DMS53 (cell line): ENCODE measurements at regions not wholly inside any gene's neighbourhood (a gene's known extent, or its start where the extent isn't known, plus 50 kb on each side); places are given as distances from the start of the nearest gene placed in this dataset.
A peak's percentile ranks its signal among the peaks of the same experiment; 100 is the strongest.

Source experiments
- DNase-seq: peaks from one replicate; lab custom pipeline; 2025; lab: John Stamatoyannopoulos, UW

DNA sequence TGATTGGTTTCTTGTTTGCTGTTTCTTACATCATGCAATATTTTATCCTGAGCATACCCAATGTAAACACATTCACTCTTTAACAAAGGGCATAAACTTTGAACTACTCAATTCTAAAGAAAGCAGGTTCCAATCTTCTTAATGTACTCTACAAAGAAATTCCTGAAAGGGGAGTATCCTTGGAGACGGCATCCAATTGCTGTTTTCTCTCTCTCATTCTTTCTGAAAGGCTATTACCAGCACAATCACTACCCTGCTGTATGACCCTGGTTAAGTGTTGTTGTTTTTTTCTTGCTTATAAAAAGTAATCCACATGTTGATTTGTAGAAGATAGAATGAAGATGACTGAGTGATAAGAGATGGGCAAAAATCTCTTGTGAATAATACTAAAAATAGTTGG is 176.0 kb downstream of the ZNF365 start:
- DNase-seq = no peak

GRCh38 chr10:62554632-62555199 is 180.5 kb downstream of the ZNF365 start:
- DNase-seq = peak; percentile 82

GRCh38 chr10:62559481-62560200 is 185.5 kb downstream of the ZNF365 start:
- DNase-seq = no peak

GRCh38 chr10:62560201-62560819 is 186.1 kb downstream of the ZNF365 start:
- DNase-seq = no peak

DNA sequence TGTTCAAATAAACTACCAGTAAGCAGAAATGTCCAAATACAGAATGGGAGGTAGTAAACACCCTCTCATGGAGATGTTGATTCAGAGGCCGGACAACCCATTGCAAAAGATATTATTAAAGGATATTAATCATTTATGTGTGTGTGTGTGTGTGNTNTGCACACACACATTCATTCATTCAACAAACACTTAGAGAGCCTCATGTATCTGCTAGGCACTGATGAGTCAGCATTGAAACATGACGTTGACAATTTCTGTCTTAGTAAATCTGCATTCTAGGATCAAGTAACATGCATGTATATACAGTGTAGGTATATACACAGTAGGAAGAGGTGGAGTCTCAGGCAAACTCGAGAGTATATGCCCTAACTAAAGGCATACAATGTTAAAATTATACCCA is 187.0 kb downstream of the ZNF365 start:
- DNase-seq = peak; percentile 31

- no peak for DNase-seq
Observed at GRCh38 chr10:62562101-62562500, 187.9 kb downstream of the ZNF365 start.

DNA sequence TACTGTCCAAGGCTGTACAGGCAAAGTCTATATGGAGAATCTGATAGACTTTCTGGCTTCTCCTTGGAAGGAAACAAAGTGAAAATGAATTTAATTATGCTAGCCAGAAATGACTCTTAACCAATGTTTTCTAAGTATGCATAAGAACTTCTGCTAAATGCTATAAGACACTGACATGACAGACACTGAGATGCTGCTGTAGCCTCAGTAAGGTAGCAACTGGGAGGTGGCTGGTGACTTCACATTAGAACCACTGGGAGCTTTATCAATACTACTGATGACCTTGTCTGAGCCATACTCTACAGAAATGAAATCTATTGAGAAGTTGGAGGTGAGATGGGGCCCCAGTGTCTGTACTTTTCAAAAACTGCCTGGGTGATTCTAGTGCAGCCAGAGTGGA is 188.6 kb downstream of the ZNF365 start:
- DNase-seq = no peak

DNA sequence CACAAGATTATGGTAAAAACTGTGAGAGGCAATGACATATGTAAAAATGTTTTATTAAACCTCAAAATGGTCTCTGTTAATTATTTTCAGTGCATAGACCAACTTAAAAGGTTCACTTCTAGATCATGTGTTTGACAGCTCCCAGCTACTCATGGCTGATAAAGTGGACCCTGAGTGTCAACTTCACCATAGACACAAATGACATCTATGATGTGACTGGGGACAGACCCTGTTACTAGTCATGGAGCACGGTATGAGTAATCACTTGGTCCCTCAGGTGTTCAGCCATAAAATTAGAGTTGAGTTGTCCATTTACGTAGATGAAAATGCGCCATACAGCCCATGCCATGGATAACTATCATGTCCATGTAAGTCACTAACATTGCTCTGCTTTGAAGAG is 199.8 kb downstream of the ZNF365 start:
- no peak for DNase-seq

- DNase-seq = no peak
Observed at GRCh38 chr10:62577076-62577475, 202.9 kb downstream of the ZNF365 start.

DNA sequence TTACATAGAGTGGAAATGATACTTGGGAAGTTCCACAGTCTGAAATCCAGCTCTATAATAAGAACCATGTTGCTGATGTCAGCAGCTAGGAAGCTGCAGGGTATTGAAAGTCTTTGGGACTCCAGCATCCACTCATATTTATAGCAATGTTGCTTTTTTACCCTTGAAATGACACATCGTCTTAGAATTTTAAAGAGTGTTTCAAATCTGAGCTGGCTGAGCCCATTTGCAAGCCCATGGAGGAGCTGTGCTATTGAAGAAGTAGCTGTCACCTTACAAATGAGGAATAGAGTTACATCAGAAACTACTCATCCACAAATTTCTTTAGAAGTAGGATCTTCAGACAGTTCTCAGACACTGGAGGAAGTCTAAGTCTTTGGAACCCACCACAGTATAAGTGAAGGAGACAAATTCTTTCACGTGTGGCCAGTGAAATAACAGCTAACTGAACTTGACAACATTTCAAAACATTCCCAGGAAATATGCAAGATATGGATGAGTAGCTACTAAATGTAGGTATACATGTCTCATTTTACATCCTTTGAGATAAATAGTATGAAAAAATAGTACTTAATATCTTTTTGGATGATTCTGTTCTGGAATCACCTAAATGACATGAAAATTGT is 203.6 kb downstream of the ZNF365 start:
- DNase-seq = no peak

DNA sequence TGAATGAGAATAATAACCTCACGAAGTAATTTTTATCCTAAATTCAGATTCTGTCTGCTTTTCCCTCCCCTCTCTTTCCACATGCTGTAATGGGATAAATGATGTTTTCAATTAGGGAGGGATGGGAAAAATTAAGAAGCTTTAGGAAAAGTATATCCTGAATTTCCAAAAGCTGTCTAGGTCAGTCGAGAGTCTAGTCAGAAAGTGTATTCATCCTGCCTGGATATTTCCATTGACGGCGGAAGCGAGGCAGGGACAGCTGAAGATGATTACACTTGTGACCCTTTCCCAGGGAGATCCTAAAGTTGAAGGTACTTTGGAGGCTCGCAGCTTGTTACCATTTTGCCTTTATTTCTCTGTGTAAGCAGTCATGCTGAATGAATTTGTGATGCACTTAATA is 204.1 kb downstream of the ZNF365 start:
- no peak for DNase-seq

GRCh38 chr10:62578916-62579315 is 204.7 kb downstream of the ZNF365 start:
- no peak for DNase-seq

GRCh38 chr10:62580396-62580795 is 206.2 kb downstream of the ZNF365 start:
- no peak for DNase-seq

GRCh38 chr10:62581351-62581750 is 207.2 kb downstream of the ZNF365 start:
- no peak for DNase-seq

DNA sequence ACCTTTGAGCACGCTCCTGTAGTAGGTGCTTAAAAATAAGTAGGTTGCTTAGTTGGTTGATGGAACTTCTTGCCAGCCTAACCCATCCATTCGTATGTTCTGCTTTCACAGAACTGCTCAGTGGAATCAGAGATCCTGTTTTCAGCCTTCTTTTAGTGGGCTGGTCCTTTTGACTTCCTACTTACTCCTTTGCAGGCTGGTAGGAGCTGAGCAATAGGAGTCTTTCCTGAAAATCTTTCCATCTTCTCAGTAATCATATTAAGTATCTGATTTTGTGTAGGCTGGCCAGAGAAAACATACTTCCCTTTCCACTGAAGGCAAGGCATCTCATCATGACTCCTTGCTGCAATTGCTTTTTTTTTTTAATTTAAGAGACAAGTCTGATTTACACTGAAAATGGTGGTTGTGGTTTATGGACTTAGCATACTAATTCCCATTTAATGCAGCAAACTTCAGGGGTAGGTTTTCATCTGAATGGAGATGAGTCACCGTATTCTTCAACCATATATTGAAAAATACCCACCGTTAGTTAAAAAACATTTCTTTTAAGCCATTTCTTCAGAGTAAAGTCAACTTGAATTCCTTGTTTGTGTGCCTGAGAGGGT is 208.0 kb downstream of the ZNF365 start:
- no peak for DNase-seq

GRCh38 chr10:62582804-62583208 is 208.6 kb downstream of the ZNF365 start:
- no peak for DNase-seq

DNA sequence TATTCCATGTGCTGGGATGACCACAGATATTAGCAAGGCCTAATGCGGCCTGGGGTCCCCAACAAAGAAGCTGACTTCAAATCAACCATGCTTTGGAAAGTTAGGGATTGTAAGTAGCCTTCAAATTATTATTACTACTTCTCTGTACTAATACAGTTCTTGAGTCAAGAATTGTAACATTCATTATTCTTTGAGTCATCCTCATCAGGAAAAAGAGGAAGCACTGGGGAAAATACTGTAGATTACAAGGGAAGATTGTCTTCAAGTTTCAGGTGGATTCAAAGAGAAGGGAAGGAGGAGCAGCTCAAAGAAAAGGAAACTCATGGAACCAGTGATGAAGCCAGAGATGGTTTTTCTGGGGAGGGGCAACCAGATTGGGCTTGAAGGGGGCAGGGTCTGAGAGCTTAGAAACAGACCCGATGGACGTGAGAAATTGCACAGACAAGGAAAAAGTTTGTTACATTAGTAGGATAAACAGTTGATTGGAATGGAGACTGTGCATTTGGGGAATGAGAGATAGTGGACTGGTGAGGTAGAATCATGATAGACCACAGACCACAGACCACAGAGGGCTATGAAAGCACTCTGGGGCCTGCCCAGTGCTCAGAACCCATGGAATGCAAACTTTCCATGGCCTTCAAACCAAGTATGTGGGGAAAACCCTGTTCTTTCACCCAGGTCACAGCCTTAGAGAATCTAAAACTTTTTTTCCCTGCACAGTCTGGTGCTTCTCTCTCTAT is 209.9 kb downstream of the ZNF365 start:
- no peak for DNase-seq

DNA sequence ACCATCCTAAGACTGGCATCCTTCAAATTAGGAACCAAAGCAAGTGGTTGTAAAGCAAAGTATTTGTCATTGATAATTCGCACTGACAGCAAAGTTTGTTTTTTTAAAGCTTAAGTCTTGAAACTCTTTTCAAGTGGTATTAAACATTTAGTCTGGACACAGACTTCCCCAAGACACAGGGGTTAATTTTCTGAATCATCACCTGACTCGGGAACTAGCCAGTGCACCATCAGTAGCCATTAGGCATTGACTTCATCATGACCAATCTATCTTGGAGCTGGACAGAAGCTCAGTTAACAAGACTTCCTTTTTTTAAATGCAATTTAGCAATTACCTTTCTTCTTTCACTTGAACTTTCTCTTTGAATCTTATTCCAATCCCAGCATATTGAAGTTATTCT is 210.6 kb downstream of the ZNF365 start:
- no peak for DNase-seq

GRCh38 chr10:62585211-62585775 is 211.1 kb downstream of the ZNF365 start:
- no peak for DNase-seq

- DNase-seq = no peak
Observed at GRCh38 chr10:62587011-62587410, 212.8 kb downstream of the ZNF365 start.

DNA sequence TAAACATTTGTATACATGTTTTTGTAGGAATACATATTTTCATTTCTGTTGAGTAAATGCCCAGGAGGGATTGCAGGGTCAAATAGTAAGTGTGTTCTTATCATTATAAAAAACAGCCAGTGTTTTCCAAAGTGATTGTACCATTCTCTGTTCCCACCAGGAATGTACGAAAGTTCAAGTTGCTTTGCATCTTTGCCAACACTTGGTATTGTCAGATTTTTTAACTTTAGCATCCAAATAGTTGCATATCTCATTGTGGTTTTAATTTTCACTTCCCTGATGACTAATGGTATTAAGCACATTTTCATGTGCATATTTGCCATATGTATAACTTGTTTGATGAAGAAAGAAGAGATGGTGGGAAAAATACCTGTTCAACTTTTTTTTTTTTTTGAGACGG is 213.9 kb downstream of the ZNF365 start:
- DNase-seq = no peak

DNA sequence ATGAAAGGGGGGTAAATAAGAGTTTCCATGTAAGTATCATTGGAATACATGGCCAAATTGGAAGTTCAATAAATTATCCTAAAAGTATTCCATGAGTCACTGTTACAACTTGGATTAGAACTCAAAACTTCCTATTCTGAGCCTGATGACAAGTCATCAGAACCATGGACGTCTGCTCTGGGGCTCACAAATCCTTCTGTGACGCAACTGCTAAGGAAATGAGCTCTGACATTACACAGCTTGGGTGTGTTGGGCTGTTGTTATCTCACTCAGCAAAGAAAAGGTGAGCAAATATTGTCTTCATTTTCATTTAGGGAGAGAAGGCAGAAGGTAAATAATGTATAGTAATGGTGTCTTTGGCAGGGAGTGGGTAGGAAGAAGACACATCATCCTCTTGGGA is 214.8 kb upstream of the ADO start:
- DNase-seq = peak; percentile 7
